Activated T-cell treated with anti-CD3 and anti-CD28 coated beads for 24 hours (primary cell): ENCODE measurements at regions not wholly inside any gene's neighbourhood (a gene's known extent, or its start where the extent isn't known, plus 50 kb on each side); places are given as distances from the start of the nearest gene placed in this dataset.

Source experiments
- DNase-seq: peaks from one replicate; pipeline ENCODE4 v3.0.0-alpha.2; 2020; ENCODE audit warnings: low read depth

GRCh38 chr20:39563349-39563748, 601.2 kb downstream of the DHX35 start:
- DNase-seq, result no peak

- no peak for DNase-seq
These were observed 592.2 kb downstream of the DHX35 start for GRCh38 chr20:39554341-39554740.

GRCh38 chr20:39553120-39553519, 591.0 kb downstream of the DHX35 start:
- DNase-seq, result no peak

GRCh38 chr20:39549733-39550132, 587.6 kb downstream of the DHX35 start:
- DNase-seq, result no peak

GRCh38 chr20:39547546-39548408, 585.6 kb downstream of the DHX35 start:
- DNase-seq, result no peak

- DNase-seq, result no peak
These were observed 579.1 kb downstream of the DHX35 start for GRCh38 chr20:39541136-39541803.

GRCh38 chr20:39538317-39538716, 576.2 kb downstream of the DHX35 start:
- no peak for DNase-seq

- no peak for DNase-seq
These were observed 573.2 kb downstream of the DHX35 start for GRCh38 chr20:39535301-39535700.

GRCh38 chr20:39534846-39535245, 572.7 kb downstream of the DHX35 start:
- DNase-seq, result no peak

- no peak for DNase-seq
These were observed 571.7 kb downstream of the DHX35 start for GRCh38 chr20:39533858-39534257.

GRCh38 chr20:39532205-39532604, 570.1 kb downstream of the DHX35 start:
- no peak for DNase-seq

- DNase-seq, result no peak
These were observed 566.3 kb downstream of the DHX35 start for GRCh38 chr20:39528436-39528835.

GRCh38 chr20:39524371-39524911, 562.3 kb downstream of the DHX35 start:
- no peak for DNase-seq

GRCh38 chr20:39523405-39523804, 561.3 kb downstream of the DHX35 start:
- DNase-seq, result no peak

- no peak for DNase-seq
These were observed 556.5 kb downstream of the DHX35 start for GRCh38 chr20:39518654-39519053.

- DNase-seq, result no peak
These were observed 554.8 kb downstream of the DHX35 start for GRCh38 chr20:39516964-39517363.

- DNase-seq, result no peak
These were observed 542.6 kb downstream of the DHX35 start for GRCh38 chr20:39504710-39505094.

GRCh38 chr20:39503902-39504709, 542.0 kb downstream of the DHX35 start:
- DNase-seq, result no peak

- no peak for DNase-seq
These were observed 530.2 kb downstream of the DHX35 start for GRCh38 chr20:39492223-39492797.

GRCh38 chr20:39491711-39492110, 529.6 kb downstream of the DHX35 start:
- DNase-seq, result no peak

GRCh38 chr20:39489986-39490560, 527.9 kb downstream of the DHX35 start:
- no peak for DNase-seq
